ENCODE measurements at regions not wholly inside any gene's neighbourhood (a gene's known extent, or its start where the extent isn't known, plus 50 kb on each side); places are given as distances from the start of the nearest gene placed in this dataset.

- TF ChIP-seq CTCF (conservative IDR thresholded peaks at IDR 0.05) (no peak), EZH2 (IDR thresholded peaks at IDR 0.05; ENCODE audit: low read depth) (no peak)
Observed at GRCh38 chr3:31142139-31142538, 247.7 kb upstream of the GADL1 start.
